ENCODE measurements at regions not wholly inside any gene's neighbourhood (a gene's known extent, or its start where the extent isn't known, plus 50 kb on each side); places are given as distances from the start of the nearest gene placed in this dataset.

GRCh38 chr18:59769129-59769865 lies 72.1 kb upstream of the CCBE1 start:
- DNase-seq (ENCODE audit: low spot score) (no peak), ATAC-seq (no peak)
- TF ChIP-seq JUN (CRISPR knock-in tag; IDR thresholded peaks at IDR 0.05) (no peak), ZBTB43 (CRISPR knock-in tag; IDR thresholded peaks at IDR 0.05) (no peak), HMGA2 (CRISPR knock-in tag; IDR thresholded peaks at IDR 0.05) (no peak), USF1 (CRISPR knock-in tag; IDR thresholded peaks at IDR 0.05) (no peak), ATF2 (CRISPR knock-in tag; IDR thresholded peaks at IDR 0.05; ENCODE audit: borderline replicate concordance, low read depth) (no peak), GABPB1 (CRISPR knock-in tag; IDR thresholded peaks at IDR 0.05) (no peak), CDX4 (CRISPR knock-in tag; IDR thresholded peaks at IDR 0.05; ENCODE audit: borderline replicate concordance) (no peak), ZNF219 (CRISPR knock-in tag; IDR thresholded peaks at IDR 0.05; ENCODE audit: borderline replicate concordance) (no peak), ZNF671 (CRISPR knock-in tag; IDR thresholded peaks at IDR 0.05) (no peak), SOX15 (CRISPR knock-in tag; IDR thresholded peaks at IDR 0.05) (no peak), MXD4 (CRISPR knock-in tag; IDR thresholded peaks at IDR 0.05; ENCODE audit: borderline replicate concordance) (no peak)
- Mint-ChIP-seq H3K36me3 (no peaks in the 10 kb centered on the region), H3K9me3 (peaks cover 18% of the 10 kb centered on the region), H3K4me1 (no peaks in the 10 kb centered on the region), H3K4me3 (no peak overlapping the region), H3K27ac (no peak overlapping the region), H3K27me3 (ENCODE audit: low read depth) (peaks cover 8% of the 10 kb centered on the region; the same call in 1 of the 2 replicates)
- ChIA-PET CTCF (interaction anchor here (0.9 to 2.1 kb wide), 2 partner anchors 14 to 54 kb away, joined by 3 to 7 read pairs; no protein-coding TSS in a partner anchor), POLR2A (no interaction called here)

GRCh38 chr18:59768409-59768808 lies 71.2 kb upstream of the CCBE1 start:
- no peak for ATAC-seq
- POLR2A ChIA-PET, result no interaction called here
- TF ChIP-seq OVOL2 (CRISPR knock-in tag; IDR thresholded peaks at IDR 0.05; ENCODE audit: borderline replicate concordance) (no peak), CDX4 (CRISPR knock-in tag; IDR thresholded peaks at IDR 0.05; ENCODE audit: borderline replicate concordance) (no peak), ZNF423 (CRISPR knock-in tag; IDR thresholded peaks at IDR 0.05) (no peak), FOXP4 (CRISPR knock-in tag; IDR thresholded peaks at IDR 0.05) (no peak), ZBTB21 (CRISPR knock-in tag; IDR thresholded peaks at IDR 0.05; ENCODE audit: borderline replicate concordance) (no peak), MXD4 (CRISPR knock-in tag; IDR thresholded peaks at IDR 0.05; ENCODE audit: borderline replicate concordance) (no peak), IRF1 (CRISPR knock-in tag; IDR thresholded peaks at IDR 0.05) (no peak), KAT7 (CRISPR knock-in tag; IDR thresholded peaks at IDR 0.05; ENCODE audit: borderline replicate concordance) (no peak), TCF7 (CRISPR knock-in tag; IDR thresholded peaks at IDR 0.05; ENCODE audit: low read depth) (no peak)
- H3K27ac Mint-ChIP-seq, result no peak overlapping the region
- no peaks in the 10 kb centered on the region for H3K4me1 Mint-ChIP-seq
- H3K36me3 Mint-ChIP-seq, result no peaks in the 10 kb centered on the region
- no peak for DNase-seq (ENCODE audit: low spot score)
- H3K9me3 Mint-ChIP-seq, result peaks cover 16% of the 10 kb centered on the region
- H3K4me3 Mint-ChIP-seq, result no peak overlapping the region
- CTCF ChIA-PET, result no interaction called here
- 0 out of 2 replicates have a peak, but pooled peaks cover 3% of the 10 kb centered on the region for H3K27me3 Mint-ChIP-seq (ENCODE audit: low read depth)
